IMR-90 (cell line): ENCODE measurements at regions not wholly inside any gene's neighbourhood (a gene's known extent, or its start where the extent isn't known, plus 50 kb on each side); places are given as distances from the start of the nearest gene placed in this dataset.

Experiments used
- ATAC-seq: fragments of 200-7000 bp; cut with Tn5 transposase; 2 replicates; pipeline ENCODE4 v1.9.1; 2020; ENCODE audit warnings: low read depth, mild to moderate bottlenecking, moderate library complexity
- BruUV-seq: library from RNA; stranded (reverse); fragments of 400-500 nt; replicated peaks from 2 replicates; lab custom pipeline; 2021; lab: Mats Ljungman, UMichigan
- CTCF ChIA-PET: fragments of 300-600 bp; formaldehyde crosslinking; extraction: SDS; loops from one replicate; lab custom pipeline; 2021; ENCODE audit warnings: antibody characterized with exemption; lab: Yijun Ruan, JAX
- POLR2A ChIA-PET: fragments of 300-600 bp; sonication (Branson Sonifier 250); formaldehyde crosslinking; loops from one replicate; lab custom pipeline; 2022; ENCODE audit warnings: antibody characterized with exemption; ENCODE audit not compliant: unreplicated experiment; lab: Charles Lee
- DNase-seq: peaks from one replicate; pipeline ENCODE4 v3.0.0; 2013
- H2AFZ ChIP-seq: replicated peaks from 2 replicates; pipeline ENCODE3; 2013; ENCODE audit warnings: low read length, mild to moderate bottlenecking; ENCODE audit not compliant: poor library complexity
- H2AK5ac ChIP-seq: 2 replicates; pipeline ENCODE4 v1.6.1; 2013; ENCODE audit warnings: low read depth, low read length, inconsistent platforms
- H2AK9ac ChIP-seq: replicated peaks from 2 replicates; pipeline ENCODE3; 2013; ENCODE audit warnings: mild to moderate bottlenecking, low read depth, low read length, moderate library complexity; ENCODE audit not compliant: poor library complexity
- H2BK120ac ChIP-seq: 2 replicates; pipeline ENCODE4 v1.6.1; 2013; ENCODE audit warnings: low read depth, low read length, inconsistent platforms
- H2BK15ac ChIP-seq: 3 replicates; pipeline ENCODE4 v1.6.1; 2013; ENCODE audit warnings: low read depth, low read length, inconsistent platforms
- H2BK20ac ChIP-seq: 2 replicates; pipeline ENCODE4 v1.6.1; 2013; ENCODE audit warnings: low read depth, mild to moderate bottlenecking, inconsistent platforms, low read length, moderate library complexity
- H2BK5ac ChIP-seq: 2 replicates; pipeline ENCODE4 v1.6.1; 2013; ENCODE audit warnings: mild to moderate bottlenecking, low read depth, low read length, inconsistent platforms; ENCODE audit not compliant: poor library complexity, severe bottlenecking
- H3K14ac ChIP-seq: replicated peaks from 2 replicates; pipeline ENCODE4 v1.6.1; 2013; ENCODE audit warnings: low read depth, low read length, inconsistent platforms
- H3K18ac ChIP-seq: 2 replicates; pipeline ENCODE4 v1.6.1; 2013; ENCODE audit warnings: low read depth, low read length, control low read depth
- H3K23ac ChIP-seq: 2 replicates; pipeline ENCODE4 v1.6.1; 2013; ENCODE audit warnings: low read depth, low read length, inconsistent platforms
- H3K27ac ChIP-seq: 2 replicates; pipeline ENCODE4 v1.5.1; 2013; ENCODE audit warnings: mild to moderate bottlenecking, control low read depth, low read length; ENCODE audit not compliant: insufficient read depth
- H3K27me3 ChIP-seq: 2 replicates; pipeline ENCODE4 v1.6.1; 2013; ENCODE audit warnings: low read length; ENCODE audit not compliant: control insufficient read depth, insufficient read depth
- H3K36me3 ChIP-seq: 2 replicates; pipeline ENCODE4 v1.6.1; 2013; ENCODE audit warnings: low read length, mixed read lengths; ENCODE audit not compliant: control insufficient read depth, insufficient read depth
- H3K4ac ChIP-seq: 2 replicates; pipeline ENCODE4 v1.6.1; 2013; ENCODE audit warnings: low read depth, low read length, inconsistent platforms
- H3K4me1 ChIP-seq: 2 replicates; pipeline ENCODE4 v1.6.1; 2013; ENCODE audit warnings: low read length, mixed read lengths; ENCODE audit not compliant: control insufficient read depth, insufficient read depth
- H3K4me2 ChIP-seq: 2 replicates; pipeline ENCODE4 v1.6.1; 2013; ENCODE audit warnings: low read depth, mild to moderate bottlenecking, control low read depth, low read length, moderate library complexity
- H3K4me3 ChIP-seq: 2 replicates; pipeline ENCODE4 v1.5.1; 2013; ENCODE audit warnings: low read depth, mild to moderate bottlenecking, control low read depth, low read length, moderate library complexity; ENCODE audit not compliant: insufficient read depth
- H3K56ac ChIP-seq: 2 replicates; pipeline ENCODE4 v1.6.1; 2013; ENCODE audit warnings: low read length, inconsistent platforms; ENCODE audit not compliant: insufficient read depth; ENCODE audit errors: extremely low read depth
- H3K79me1 ChIP-seq, 2 experiments: 2 replicates each; pipeline ENCODE4 v1.6.1; 2013; ENCODE audit warnings: low read length in 2 of 2, inconsistent platforms in 1 of 2, low read depth in 1 of 2
- H3K9ac ChIP-seq: 2 replicates; pipeline ENCODE4 v1.6.1; 2013; ENCODE audit warnings: low read depth, low read length, control low read depth
- H3K9me1 ChIP-seq: 2 replicates; pipeline ENCODE4 v1.6.1; 2013; ENCODE audit warnings: low read length, inconsistent platforms; ENCODE audit not compliant: insufficient read depth
- H3K9me3 ChIP-seq: 2 replicates; pipeline ENCODE4 v1.6.1; 2013; ENCODE audit warnings: low read length; ENCODE audit not compliant: control insufficient read depth, insufficient read depth
- H4K20me1 ChIP-seq: 2 replicates; pipeline ENCODE4 v1.6.1; 2013; ENCODE audit warnings: low read length, inconsistent platforms; ENCODE audit not compliant: insufficient read depth
- H4K5ac ChIP-seq: 2 replicates; pipeline ENCODE4 v1.6.1; 2013; ENCODE audit warnings: mild to moderate bottlenecking, low read depth, low read length, control low read depth
- H4K8ac ChIP-seq, 2 experiments: 2 replicates each; pipeline ENCODE4 v1.6.1; 2013; ENCODE audit warnings: low read depth in 2 of 2, low read length in 2 of 2, control low read depth in 1 of 2, inconsistent platforms in 1 of 2
- H4K91ac ChIP-seq: 2 replicates; pipeline ENCODE4 v1.6.1; 2013; ENCODE audit warnings: low read depth, low read length, inconsistent platforms; ENCODE audit not compliant: insufficient read depth
- CEBPB ChIP-seq: IDR thresholded peaks from 2 replicates; pipeline ENCODE4 v1.6.1; 2012; ENCODE audit warnings: low read depth, low read length, improper control_type of control experiment
- FOS ChIP-seq: fragments of 150-350 bp; IDR thresholded peaks from 2 replicates; pipeline ENCODE4 v1.6.1; 2016; ENCODE audit warnings: low read depth, low read length
- POLR2A ChIP-seq: IDR thresholded peaks from 2 replicates; pipeline ENCODE4 v1.6.1; 2012; ENCODE audit warnings: mild to moderate bottlenecking, low read depth, low read length
- RFX5 ChIP-seq: IDR thresholded peaks from 2 replicates; pipeline ENCODE4 v1.8.0; 2012; ENCODE audit warnings: low read depth, mild to moderate bottlenecking, low read length, moderate library complexity
- WGBS, 2 experiments: methylation state at CpG; one replicate each; pipeline versions ENCODE4 v1.1.5 to v1.1.7; 2013; ENCODE audit warnings: missing lambda C conversion rate in 2 of 2; ENCODE audit not compliant: insufficient read length in 1 of 2; ENCODE audit errors: extremely low coverage in 2 of 2; 5-methylcytosine and 5-hydroxymethylcytosine counted together
- dilution Hi-C: fragments of 300-500 bp; cut with HindIII; formaldehyde crosslinking; loops from one replicate; pipeline ENCODE4 v1.14.3; 2018; ENCODE audit warnings: low sequenced_read_pairs; ENCODE audit not compliant: unreplicated experiment
- in situ Hi-C: fragments of 300-500 bp; cut with MboI; formaldehyde crosslinking; loops from 3 replicates; pipeline ENCODE4 v1.14.3; 2019; ENCODE audit warnings: low sequenced_read_pairs, inconsistent platforms, mixed read lengths
- intact Hi-C: fragments of 100-400 bp; cut with micrococcal nuclease; formaldehyde crosslinking; loops from 2 replicates; pipeline ENCODE4 v1.10.0; 2022
- TF ChIP-seq, protein P1 (sequence below): fragments of 150-350 bp; IDR thresholded peaks from 2 replicates; pipeline ENCODE4 v1.6.1; 2016; ENCODE audit warnings: low read depth, mild to moderate bottlenecking, low read length, moderate library complexity, borderline replicate concordance
- TF ChIP-seq, protein P2 (sequence below): conservative IDR thresholded peaks from 2 replicates; pipeline ENCODE4 v1.5.1; 2012; ENCODE audit warnings: mild to moderate bottlenecking, low read depth, low read length, improper control_type of control experiment

- BruUV-seq = no TSS peak
- no peaks in the 10 kb centered on the region for H3K36me3 ChIP-seq
- no peak overlapping the region for H3K4ac ChIP-seq
- no CpG with 5 or more reads among the region's 3 CpGs for WGBS, 2 experiments
- DNase-seq (no peak), ATAC-seq (no peak)
- no peak overlapping the region for H2BK120ac ChIP-seq
- H2AK9ac ChIP-seq = no peak overlapping the region
- in situ Hi-C loops (no loop called here), intact Hi-C loops (no loop called here), dilution Hi-C loops (no loop called here)
- H3K27me3 ChIP-seq = no peaks in the 10 kb centered on the region
- no peaks in the 10 kb centered on the region for H3K9me1 ChIP-seq
- ChIA-PET CTCF (no interaction called here), POLR2A (no interaction called here)
- H3K79me1 ChIP-seq = no peaks in the 10 kb centered on the region
- no peak overlapping the region for H2BK20ac ChIP-seq
- H3K27ac ChIP-seq = no peak overlapping the region
- no peak overlapping the region for H3K23ac ChIP-seq
- H3K56ac ChIP-seq = no peak overlapping the region
- TF ChIP-seq, protein P1, sequence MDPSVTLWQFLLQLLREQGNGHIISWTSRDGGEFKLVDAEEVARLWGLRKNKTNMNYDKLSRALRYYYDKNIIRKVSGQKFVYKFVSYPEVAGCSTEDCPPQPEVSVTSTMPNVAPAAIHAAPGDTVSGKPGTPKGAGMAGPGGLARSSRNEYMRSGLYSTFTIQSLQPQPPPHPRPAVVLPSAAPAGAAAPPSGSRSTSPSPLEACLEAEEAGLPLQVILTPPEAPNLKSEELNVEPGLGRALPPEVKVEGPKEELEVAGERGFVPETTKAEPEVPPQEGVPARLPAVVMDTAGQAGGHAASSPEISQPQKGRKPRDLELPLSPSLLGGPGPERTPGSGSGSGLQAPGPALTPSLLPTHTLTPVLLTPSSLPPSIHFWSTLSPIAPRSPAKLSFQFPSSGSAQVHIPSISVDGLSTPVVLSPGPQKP = no peak
- no peak for TF ChIP-seq POLR2A
- TF ChIP-seq CEBPB = no peak
- no peak for TF ChIP-seq FOS
- TF ChIP-seq, protein P2, sequence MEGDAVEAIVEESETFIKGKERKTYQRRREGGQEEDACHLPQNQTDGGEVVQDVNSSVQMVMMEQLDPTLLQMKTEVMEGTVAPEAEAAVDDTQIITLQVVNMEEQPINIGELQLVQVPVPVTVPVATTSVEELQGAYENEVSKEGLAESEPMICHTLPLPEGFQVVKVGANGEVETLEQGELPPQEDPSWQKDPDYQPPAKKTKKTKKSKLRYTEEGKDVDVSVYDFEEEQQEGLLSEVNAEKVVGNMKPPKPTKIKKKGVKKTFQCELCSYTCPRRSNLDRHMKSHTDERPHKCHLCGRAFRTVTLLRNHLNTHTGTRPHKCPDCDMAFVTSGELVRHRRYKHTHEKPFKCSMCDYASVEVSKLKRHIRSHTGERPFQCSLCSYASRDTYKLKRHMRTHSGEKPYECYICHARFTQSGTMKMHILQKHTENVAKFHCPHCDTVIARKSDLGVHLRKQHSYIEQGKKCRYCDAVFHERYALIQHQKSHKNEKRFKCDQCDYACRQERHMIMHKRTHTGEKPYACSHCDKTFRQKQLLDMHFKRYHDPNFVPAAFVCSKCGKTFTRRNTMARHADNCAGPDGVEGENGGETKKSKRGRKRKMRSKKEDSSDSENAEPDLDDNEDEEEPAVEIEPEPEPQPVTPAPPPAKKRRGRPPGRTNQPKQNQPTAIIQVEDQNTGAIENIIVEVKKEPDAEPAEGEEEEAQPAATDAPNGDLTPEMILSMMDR = no peak
- TF ChIP-seq RFX5 = no peak
- H3K4me1 ChIP-seq = no peaks in the 10 kb centered on the region
- H2BK5ac ChIP-seq = no peak overlapping the region
- H2AFZ ChIP-seq = no peak overlapping the region
- no peak overlapping the region for H4K5ac ChIP-seq
- peaks cover 4% of the 10 kb centered on the region; the same call in 1 of the 2 replicates for H3K9me3 ChIP-seq
- H2BK15ac ChIP-seq = no peak overlapping the region
- no peak overlapping the region for H3K18ac ChIP-seq
- no peak overlapping the region for H2AK5ac ChIP-seq
- H3K4me3 ChIP-seq = no peak overlapping the region
- no peak overlapping the region for H4K8ac ChIP-seq
- H3K4me2 ChIP-seq = no peak overlapping the region
- H4K20me1 ChIP-seq = no peaks in the 10 kb centered on the region
- no peak overlapping the region for H4K91ac ChIP-seq
- H3K9ac ChIP-seq = no peak overlapping the region
- no peak overlapping the region for H3K14ac ChIP-seq
These were observed 410.7 kb downstream of the POM121L12 start for GRCh38 chr7:53446170-53446569.
